Endothelial cell of umbilical vein (primary cell): ENCODE measurements at regions not wholly inside any gene's neighbourhood (a gene's known extent, or its start where the extent isn't known, plus 50 kb on each side); places are given as distances from the start of the nearest gene placed in this dataset.

Experiments used
- BruUV-seq: library from RNA; stranded (reverse); fragments of 400-500 nt; replicated peaks from 2 replicates; lab custom pipeline; 2021; lab: Mats Ljungman, UMichigan
- CTCF ChIA-PET: fragments of 300-600, 350-600 bp; sonication (Branson Sonifier 250); formaldehyde crosslinking; loops from one replicate; lab custom pipeline; 2021; ENCODE audit warnings: antibody characterized with exemption, inconsistent platforms; lab: Charles Lee
- POLR2A ChIA-PET: fragments of 300-600, 350-600 bp; sonication (Branson Sonifier 250); formaldehyde crosslinking; loops from one replicate; lab custom pipeline; 2021; ENCODE audit warnings: antibody characterized with exemption, inconsistent platforms; lab: Charles Lee
- DNase-seq: peaks from one replicate; pipeline ENCODE4 v3.0.0-alpha.2; 2011; ENCODE audit warnings: low read depth, low spot score
- FAIRE-seq: peaks from 2 replicates; lab custom pipeline; 2011; peaks lifted over from hg19 to GRCh38; lab: Jason Lieb, UNC
- H2AFZ ChIP-seq: 2 replicates; pipeline ENCODE4 v1.6.0; 2012; ENCODE audit warnings: low read depth, low read length, control low read depth, inconsistent platforms
- H3K27ac ChIP-seq: 2 replicates; pipeline ENCODE4 v1.5.1; 2011; ENCODE audit warnings: low read depth, mild to moderate bottlenecking, control low read depth, low read length, moderate library complexity; ENCODE audit not compliant: insufficient read depth
- H3K27me3 ChIP-seq, 2 experiments: 2 replicates each; pipeline versions ENCODE4 v1.6.0 to v1.6.1; 2011; ENCODE audit warnings: low read length in 2 of 2, mixed read lengths in 1 of 2; ENCODE audit not compliant: control insufficient read depth in 2 of 2, insufficient read depth in 2 of 2
- H3K36me3 ChIP-seq, 2 experiments: 2 replicates in 1 of 2; 3 replicates in 1 of 2; pipeline ENCODE4 v1.5.1; 2011; ENCODE audit warnings: low read length in 2 of 2, mild to moderate bottlenecking in 1 of 2, moderate library complexity in 1 of 2; ENCODE audit not compliant: control insufficient read depth in 2 of 2, insufficient read depth in 2 of 2; ENCODE audit errors: extremely low read depth in 1 of 2
- H3K4me1 ChIP-seq: 3 replicates; pipeline ENCODE4 v1.5.1; 2011; ENCODE audit warnings: mild to moderate bottlenecking, low read length; ENCODE audit not compliant: control insufficient read depth, insufficient read depth; ENCODE audit errors: extremely low read depth
- H3K4me2 ChIP-seq: 2 replicates; pipeline ENCODE4 v1.6.1; 2011; ENCODE audit warnings: low read length, control low read depth, mixed read lengths; ENCODE audit not compliant: insufficient read depth
- H3K4me3 ChIP-seq, 3 experiments: fragments of 200-600 bp in 1 of 3; sonication (generic), shearing (Covaris generic) in 1 of 3; replicated peaks in 1 of 3; 2 replicates each; pipeline ENCODE4 v1.5.1; 2011 to 2016; ENCODE audit warnings: control low read depth in 3 of 3, low read length in 3 of 3, mild to moderate bottlenecking in 2 of 3, inconsistent platforms in 1 of 3, low read depth in 1 of 3, moderate library complexity in 1 of 3; ENCODE audit not compliant: insufficient read depth in 1 of 3
- H3K79me2 ChIP-seq: 2 replicates; pipeline ENCODE4 v1.6.0; 2012; ENCODE audit warnings: low read length, inconsistent platforms; ENCODE audit not compliant: control insufficient read depth, insufficient read depth
- H3K9ac ChIP-seq: replicated peaks from 2 replicates; pipeline ENCODE3; 2011; ENCODE audit warnings: low read length, control low read depth; ENCODE audit not compliant: insufficient read depth; ENCODE audit errors: extremely low read depth
- H3K9me1 ChIP-seq: replicated peaks from 3 replicates; pipeline ENCODE4 v1.6.0; 2011; ENCODE audit warnings: mild to moderate bottlenecking, low read length; ENCODE audit not compliant: control insufficient read depth, insufficient read depth; ENCODE audit errors: extremely low read depth
- H3K9me3 ChIP-seq: replicated peaks from 2 replicates; pipeline ENCODE4 v1.5.1; 2012; ENCODE audit warnings: low read length, inconsistent platforms; ENCODE audit not compliant: control insufficient read depth, insufficient read depth
- H4K20me1 ChIP-seq: replicated peaks from 2 replicates; pipeline ENCODE3; 2011; ENCODE audit warnings: mild to moderate bottlenecking, low read length; ENCODE audit not compliant: control insufficient read depth, insufficient read depth; ENCODE audit errors: extremely low read depth
- CTCF ChIP-seq, 2 donors: IDR thresholded peaks; 1 replicate in 1 of 2; 2 replicates in 1 of 2; pipeline ENCODE4 v1.5.1; 2011; ENCODE audit warnings: low read length in 2 of 2, mild to moderate bottlenecking in 2 of 2, moderate library complexity in 2 of 2, control low read depth in 1 of 2, inconsistent platforms in 1 of 2, low read depth in 1 of 2; ENCODE audit not compliant: insufficient read depth in 1 of 2; ENCODE audit errors: extremely low read depth in 1 of 2
- EZH2 ChIP-seq: IDR thresholded peaks from 2 replicates; pipeline ENCODE4 v1.6.1; 2012; ENCODE audit warnings: borderline replicate concordance, low read depth, mild to moderate bottlenecking, moderate library complexity, low read length, inconsistent platforms; ENCODE audit not compliant: severe bottlenecking
- FOS ChIP-seq: IDR thresholded peaks from 2 replicates; pipeline ENCODE4 v1.6.1; 2011; ENCODE audit warnings: mild to moderate bottlenecking, low read length, moderate library complexity, borderline replicate concordance; ENCODE audit not compliant: insufficient read depth
- GATA2 ChIP-seq: IDR thresholded peaks from 2 replicates; pipeline ENCODE4 v1.7.0; 2011; ENCODE audit warnings: low read depth, mild to moderate bottlenecking, moderate library complexity, mixed read lengths, low read length; ENCODE audit not compliant: insufficient read length, insufficient read depth
- JUN ChIP-seq: IDR thresholded peaks from 2 replicates; pipeline ENCODE4 v1.6.1; 2011; ENCODE audit warnings: borderline replicate concordance, low read depth; ENCODE audit not compliant: insufficient read length, insufficient read depth
- MAX ChIP-seq: IDR thresholded peaks from 2 replicates; pipeline ENCODE4 v1.6.1; 2011; ENCODE audit not compliant: insufficient read depth, insufficient read length
- MYC ChIP-seq: IDR thresholded peaks from one replicate; pipeline ENCODE4 v1.6.1; 2011; ENCODE audit warnings: mild to moderate bottlenecking, low read depth, low read length
- POLR2A ChIP-seq: IDR thresholded peaks from 2 replicates; pipeline ENCODE4 v1.6.1; 2012; ENCODE audit warnings: low read depth, mild to moderate bottlenecking, control low read depth, low read length
- POLR2AphosphoS5 ChIP-seq: IDR thresholded peaks from 2 replicates; pipeline ENCODE4 v1.6.1; 2012; ENCODE audit warnings: low read depth, mild to moderate bottlenecking, control low read depth, low read length, moderate library complexity; ENCODE audit not compliant: insufficient read depth
- dilution Hi-C: fragments of 300-500 bp; cut with MboI; formaldehyde crosslinking; loops from one replicate; pipeline ENCODE4 v1.15.0; 2019; ENCODE audit warnings: low sequenced_read_pairs; ENCODE audit not compliant: extremely low pct_ligation_motif_present
- intact Hi-C: fragments of 100-400 bp; cut with micrococcal nuclease; formaldehyde crosslinking; loops from one replicate; pipeline ENCODE4 v1.10.0; 2022

- Histone ChIP-seq H4K20me1 (no peaks in the 10 kb centered on the region), H3K27ac (no peak overlapping the region), H3K79me2 (no peaks in the 10 kb centered on the region), H3K27me3 (no peaks in the 10 kb centered on the region), H3K4me1 (peaks cover 14% of the 10 kb centered on the region), H3K36me3 (no peaks in the 10 kb centered on the region), H3K9ac (no peak overlapping the region), H3K9me3 (no peaks in the 10 kb centered on the region), H2AFZ (peak overlapping the region; percentile 63), H3K9me1 (no peaks in the 10 kb centered on the region), H3K4me3 (no peak overlapping the region), H3K4me2 (no peak overlapping the region)
- CTCF ChIA-PET, result interaction anchor here (1.2 kb wide), 1 partner anchor 23 kb away, joined by 3 read pairs; no protein-coding TSS in a partner anchor
- intact Hi-C loops, result no loop called here
- TF ChIP-seq POLR2A, result no peak
- TF ChIP-seq POLR2AphosphoS5, result no peak
- TF ChIP-seq FOS, result no peak
- no peak for TF ChIP-seq MYC
- no peak for TF ChIP-seq JUN
- TF ChIP-seq GATA2, result no peak
- TF ChIP-seq EZH2, result no peak
- dilution Hi-C loops, result no loop called here
- BruUV-seq, result no TSS peak
- POLR2A ChIA-PET, result no interaction called here
- FAIRE-seq, result no peak
- DNase-seq, result peak; percentile 32
Observed at GRCh38 chr12:58420503-58420902, 479.1 kb downstream of the ATP23 start.

- Histone ChIP-seq H3K27ac (no peak overlapping the region), H3K4me3 (no peak overlapping the region), H3K27me3 (no peaks in the 10 kb centered on the region), H3K4me1 (peaks cover 25% of the 10 kb centered on the region), H2AFZ (no peak overlapping the region), H3K79me2 (no peaks in the 10 kb centered on the region), H3K36me3 (no peaks in the 10 kb centered on the region), H3K9me3 (no peaks in the 10 kb centered on the region), H3K9ac (no peak overlapping the region), H3K9me1 (no peaks in the 10 kb centered on the region), H3K4me2 (no peak overlapping the region), H4K20me1 (no peaks in the 10 kb centered on the region)
- no TSS peak for BruUV-seq
- DNase-seq, result no peak
- intact Hi-C loops, result no loop called here
- no peak for TF ChIP-seq MYC
- no peak for TF ChIP-seq POLR2A
- no peak for TF ChIP-seq FOS
- no peak for TF ChIP-seq MAX
- TF ChIP-seq POLR2AphosphoS5, result no peak
- no peak for TF ChIP-seq CTCF (IDR thresholded peaks at IDR 0.05; ENCODE audit: extremely low read depth in 1 of 2, insufficient read depth in 1 of 2, low read depth in 1 of 2, low read length in 2 of 2)
- no peak for TF ChIP-seq GATA2
- no peak for TF ChIP-seq JUN
- no peak for TF ChIP-seq EZH2
- dilution Hi-C loops, result no loop called here
- POLR2A ChIA-PET, result no interaction called here
- CTCF ChIA-PET, result interaction anchor here (1.2 kb wide), 1 partner anchor 22 kb away, joined by 3 read pairs; no protein-coding TSS in a partner anchor
- no peak for FAIRE-seq
Observed at GRCh38 chr12:58421990-58422389, 480.6 kb downstream of the ATP23 start.
